Subcutaneous abdominal adipose tissue (tissue), 5 donors: ENCODE measurements at regions not wholly inside any gene's neighbourhood (a gene's known extent, or its start where the extent isn't known, plus 50 kb on each side); places are given as distances from the start of the nearest gene placed in this dataset.

Experiments used
- H3K27ac ChIP-seq: one replicate; pipeline ENCODE4 v1.7.0; 2013; ENCODE audit warnings: low read depth, mild to moderate bottlenecking, inconsistent platforms, low read length, moderate library complexity
- H3K27me3 ChIP-seq, 5 donors: one replicate each; pipeline ENCODE4 v1.7.0; 2013; ENCODE audit warnings: low read length in 5 of 5, inconsistent platforms in 1 of 5; ENCODE audit not compliant: control insufficient read depth in 5 of 5, insufficient read depth in 4 of 5
- H3K36me3 ChIP-seq, 5 donors: one replicate each; pipeline ENCODE4 v1.7.0; 2013; ENCODE audit warnings: low read length in 5 of 5; ENCODE audit not compliant: control insufficient read depth in 5 of 5, insufficient read depth in 5 of 5
- H3K4me1 ChIP-seq, 5 donors: one replicate each; pipeline ENCODE4 v1.7.0; 2013; ENCODE audit warnings: low read length in 5 of 5, mild to moderate bottlenecking in 3 of 5, moderate library complexity in 1 of 5; ENCODE audit not compliant: control insufficient read depth in 5 of 5, insufficient read depth in 5 of 5
- H3K4me3 ChIP-seq, 5 donors: one replicate each; pipeline ENCODE4 v1.7.0; 2013; ENCODE audit warnings: low read length in 5 of 5, low read depth in 1 of 5
- H3K9ac ChIP-seq, 5 donors: one replicate each; pipeline ENCODE4 v1.7.0; 2013; ENCODE audit warnings: low read length in 5 of 5, mild to moderate bottlenecking in 4 of 5, moderate library complexity in 3 of 5
- H3K9me3 ChIP-seq, 5 donors: one replicate each; pipeline ENCODE4 v1.7.0; 2013; ENCODE audit warnings: low read length in 5 of 5; ENCODE audit not compliant: control insufficient read depth in 5 of 5
- donor health status: healthy.
- donor health status: healthy.
- donor health status: healthy.
- donor health status: healthy.
- donor health status: healthy.

GRCh38 chr9:22990349-22990748, 543.7 kb downstream of the DMRTA1 start:
- Histone ChIP-seq H3K4me1 (no peaks in the 10 kb centered on the region), H3K9ac (no peak overlapping the region), H3K27me3 (no peaks in the 10 kb centered on the region), H3K4me3 (no peak overlapping the region), H3K27ac (no peak overlapping the region), H3K9me3 (no peaks in the 10 kb centered on the region), H3K36me3 (no peaks in the 10 kb centered on the region)

- H3K4me1 ChIP-seq = no peaks in the 10 kb centered on the region
- no peaks in the 10 kb centered on the region for H3K27me3 ChIP-seq
- no peak overlapping the region for H3K27ac ChIP-seq
- no peak overlapping the region for H3K9ac ChIP-seq
- H3K4me3 ChIP-seq = no peak overlapping the region
- peaks cover 1 to 15% (median 6%) of the 10 kb centered on the region in 5 donors for H3K9me3 ChIP-seq
- H3K36me3 ChIP-seq = no peaks in the 10 kb centered on the region
These were observed 546.2 kb downstream of the DMRTA1 start for GRCh38 chr9:22992780-22993179.

GRCh38 chr9:22997923-22998322, 551.3 kb downstream of the DMRTA1 start:
- H3K4me3 ChIP-seq = no peak overlapping the region
- H3K9me3 ChIP-seq = peaks cover 4 to 29% (median 14%) of the 10 kb centered on the region in 5 donors
- no peaks in the 10 kb centered on the region for H3K4me1 ChIP-seq
- H3K27ac ChIP-seq = no peak overlapping the region
- no peaks in the 10 kb centered on the region for H3K27me3 ChIP-seq
- no peak overlapping the region for H3K9ac ChIP-seq
- H3K36me3 ChIP-seq = no peaks in the 10 kb centered on the region

- no peak overlapping the region for H3K9ac ChIP-seq
- H3K4me3 ChIP-seq = no peak overlapping the region
- H3K9me3 ChIP-seq = peaks cover 0 to 3% (median 0%) of the 10 kb centered on the region in 5 donors
- H3K27ac ChIP-seq = no peak overlapping the region
- H3K4me1 ChIP-seq = no peaks in the 10 kb centered on the region
- no peaks in the 10 kb centered on the region for H3K36me3 ChIP-seq
- no peaks in the 10 kb centered on the region for H3K27me3 ChIP-seq
These were observed 558.5 kb downstream of the DMRTA1 start for GRCh38 chr9:23005156-23005555.

GRCh38 chr9:23006127-23006526, 559.5 kb downstream of the DMRTA1 start:
- Histone ChIP-seq H3K4me1 (no peaks in the 10 kb centered on the region), H3K27me3 (no peaks in the 10 kb centered on the region), H3K9ac (no peak overlapping the region), H3K27ac (no peak overlapping the region), H3K4me3 (no peak overlapping the region), H3K36me3 (no peaks in the 10 kb centered on the region), H3K9me3 (no peaks in the 10 kb centered on the region)

- Histone ChIP-seq H3K27ac (no peak overlapping the region), H3K36me3 (no peaks in the 10 kb centered on the region), H3K4me3 (no peak overlapping the region), H3K27me3 (no peaks in the 10 kb centered on the region), H3K9me3 (no peaks in the 10 kb centered on the region), H3K4me1 (no peaks in the 10 kb centered on the region), H3K9ac (no peak overlapping the region)
These were observed 565.0 kb downstream of the DMRTA1 start for GRCh38 chr9:23011669-23012068.

- Histone ChIP-seq H3K36me3 (no peaks in the 10 kb centered on the region), H3K27me3 (no peaks in the 10 kb centered on the region), H3K9ac (no peak overlapping the region), H3K27ac (no peak overlapping the region), H3K4me3 (no peak overlapping the region), H3K9me3 (no peaks in the 10 kb centered on the region), H3K4me1 (no peaks in the 10 kb centered on the region)
These were observed 568.9 kb downstream of the DMRTA1 start for GRCh38 chr9:23015557-23015956.

- no peaks in the 10 kb centered on the region for H3K27me3 ChIP-seq
- H3K36me3 ChIP-seq = no peaks in the 10 kb centered on the region
- H3K4me3 ChIP-seq = no peak overlapping the region
- peaks cover 0 to 7% (median 0%) of the 10 kb centered on the region in 5 donors for H3K9me3 ChIP-seq
- H3K9ac ChIP-seq = no peak overlapping the region
- no peak overlapping the region for H3K27ac ChIP-seq
- H3K4me1 ChIP-seq = no peaks in the 10 kb centered on the region
These were observed 589.8 kb downstream of the DMRTA1 start for GRCh38 chr9:23036416-23036815.

GRCh38 chr9:23039402-23039801, 592.8 kb downstream of the DMRTA1 start:
- no peak overlapping the region for H3K27ac ChIP-seq
- H3K9me3 ChIP-seq = no peaks in the 10 kb centered on the region
- no peaks in the 10 kb centered on the region for H3K36me3 ChIP-seq
- H3K27me3 ChIP-seq = no peaks in the 10 kb centered on the region
- no peaks in the 10 kb centered on the region for H3K4me1 ChIP-seq
- no peak overlapping the region for H3K4me3 ChIP-seq
- no peak overlapping the region for H3K9ac ChIP-seq

GRCh38 chr9:23041466-23041865, 594.8 kb downstream of the DMRTA1 start:
- no peaks in the 10 kb centered on the region for H3K9me3 ChIP-seq
- H3K27me3 ChIP-seq = no peaks in the 10 kb centered on the region
- H3K9ac ChIP-seq = no peak overlapping the region
- H3K4me1 ChIP-seq = no peaks in the 10 kb centered on the region
- H3K4me3 ChIP-seq = no peak overlapping the region
- H3K36me3 ChIP-seq = no peaks in the 10 kb centered on the region
- H3K27ac ChIP-seq = no peak overlapping the region

GRCh38 chr9:23044549-23044948, 597.9 kb downstream of the DMRTA1 start:
- no peaks in the 10 kb centered on the region for H3K4me1 ChIP-seq
- no peaks in the 10 kb centered on the region for H3K27me3 ChIP-seq
- no peak overlapping the region for H3K27ac ChIP-seq
- H3K9ac ChIP-seq = no peak overlapping the region
- H3K9me3 ChIP-seq = no peaks in the 10 kb centered on the region
- H3K36me3 ChIP-seq = no peaks in the 10 kb centered on the region
- no peak overlapping the region for H3K4me3 ChIP-seq
